ENCODE measurements at regions not wholly inside any gene's neighbourhood (a gene's known extent, or its start where the extent isn't known, plus 50 kb on each side); places are given as distances from the start of the nearest gene placed in this dataset.

- TF ChIP-seq CTCF (IDR thresholded peaks at IDR 0.05) (no peak), POLR2A (IDR thresholded peaks at IDR 0.05) (no peak)
Measured at GRCh38 chr1:22295856-22296255, 153.0 kb upstream of the WNT4 start.
